ENCODE measurements at regions not wholly inside any gene's neighbourhood (a gene's known extent, or its start where the extent isn't known, plus 50 kb on each side); places are given as distances from the start of the nearest gene placed in this dataset.

GRCh38 chr3:176737480-176738110 lies 459.7 kb downstream of the TBL1XR1 start:
- TF ChIP-seq CTCF (IDR thresholded peaks at IDR 0.05; ENCODE audit: insufficient read depth, low read depth, low read length), result no peak
- H3K4me3 ChIP-seq (ENCODE audit: low read depth, low read length), result no peak overlapping the region
- no peak for DNase-seq (ENCODE audit: low read depth)

GRCh38 chr3:176734146-176734545 lies 463.1 kb downstream of the TBL1XR1 start:
- H3K4me3 ChIP-seq (ENCODE audit: low read depth, low read length), result no peak overlapping the region
- DNase-seq (ENCODE audit: low read depth), result no peak
- TF ChIP-seq CTCF (IDR thresholded peaks at IDR 0.05; ENCODE audit: insufficient read depth, low read depth, low read length), result no peak

- DNase-seq (ENCODE audit: low read depth), result no peak
- no peak for TF ChIP-seq CTCF (IDR thresholded peaks at IDR 0.05; ENCODE audit: insufficient read depth, low read depth, low read length)
- H3K4me3 ChIP-seq (ENCODE audit: low read depth, low read length), result no peak overlapping the region
Measured at GRCh38 chr3:176724394-176724759, 472.9 kb downstream of the TBL1XR1 start.

- H3K4me3 ChIP-seq (ENCODE audit: low read depth, low read length), result no peak overlapping the region
- DNase-seq (ENCODE audit: low read depth), result no peak
- no peak for TF ChIP-seq CTCF (IDR thresholded peaks at IDR 0.05; ENCODE audit: insufficient read depth, low read depth, low read length)
Measured at GRCh38 chr3:176723758-176724393, 473.4 kb downstream of the TBL1XR1 start.

- no peak overlapping the region for H3K4me3 ChIP-seq (ENCODE audit: low read depth, low read length)
- no peak for TF ChIP-seq CTCF (IDR thresholded peaks at IDR 0.05; ENCODE audit: insufficient read depth, low read depth, low read length)
- DNase-seq (ENCODE audit: low read depth), result no peak
Measured at GRCh38 chr3:176714034-176714433, 483.2 kb downstream of the TBL1XR1 start.

- no peak for DNase-seq (ENCODE audit: low read depth)
- no peak overlapping the region for H3K4me3 ChIP-seq (ENCODE audit: low read depth, low read length)
- TF ChIP-seq CTCF (IDR thresholded peaks at IDR 0.05; ENCODE audit: insufficient read depth, low read depth, low read length), result no peak
Measured at GRCh38 chr3:176712191-176712590, 485.1 kb downstream of the TBL1XR1 start.

- no peak for DNase-seq (ENCODE audit: low read depth)
- TF ChIP-seq CTCF (IDR thresholded peaks at IDR 0.05; ENCODE audit: insufficient read depth, low read depth, low read length), result no peak
- no peak overlapping the region for H3K4me3 ChIP-seq (ENCODE audit: low read depth, low read length)
Measured at GRCh38 chr3:176699288-176699687, 498.0 kb downstream of the TBL1XR1 start.

Data from fibroblast of villous mesenchyme (primary cell).